SKM-1 (cell line): ENCODE measurements at regions not wholly inside any gene's neighbourhood (a gene's known extent, or its start where the extent isn't known, plus 50 kb on each side); places are given as distances from the start of the nearest gene placed in this dataset.
"Not testable (repeated sequence)": the region's sequence is repeated elsewhere in the genome, so short reads cannot be mapped to it uniquely, and the experiment has no call there.

ENCODE experiments used
- DNase-seq: peaks from one replicate; lab custom pipeline; 2025; ENCODE audit not compliant: unreplicated experiment; lab: John Stamatoyannopoulos, UW

- no peak for DNase-seq
Measured at GRCh38 chr16:22624800-22625533, 114.3 kb downstream of the NPIPB5 start.

DNA sequence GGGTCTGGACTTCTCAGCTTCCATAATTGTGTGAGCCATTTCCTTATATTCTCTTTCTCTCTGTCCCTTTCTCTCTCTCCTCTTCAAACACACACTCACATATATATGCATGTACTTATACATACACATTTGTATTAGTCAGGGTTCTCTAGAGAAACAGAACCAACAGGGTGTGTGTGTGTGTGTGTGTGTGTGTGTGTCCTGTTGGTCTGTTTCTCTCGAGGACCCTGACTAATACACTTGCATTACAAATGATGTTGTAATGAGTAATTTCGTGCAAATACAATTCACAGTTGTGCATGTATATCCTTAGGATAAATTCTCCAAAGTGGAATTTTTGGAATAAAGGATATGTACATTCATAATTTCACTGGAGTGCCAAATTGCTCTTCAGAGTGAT is 115.3 kb downstream of the NPIPB5 start:
- DNase-seq, result no peak

DNA sequence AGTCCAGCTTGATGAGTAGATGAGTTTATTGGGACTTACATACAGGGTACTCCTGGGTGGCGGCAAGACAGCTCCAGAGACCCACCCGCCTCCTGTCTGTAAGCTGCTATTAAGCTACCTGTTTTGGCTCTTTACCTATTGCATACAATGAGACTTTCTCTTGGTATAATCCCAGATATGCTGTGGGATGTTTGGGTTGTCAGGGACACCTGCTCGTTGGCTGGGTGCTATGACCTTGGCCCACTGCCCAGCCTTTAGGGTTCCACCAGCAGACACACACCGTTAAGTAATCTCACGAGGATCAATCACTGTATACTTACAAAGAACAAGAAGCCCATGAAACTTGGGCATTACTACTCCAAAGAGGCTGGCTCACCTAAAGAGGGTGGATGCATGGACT is 116.4 kb downstream of the NPIPB5 start:
- no peak for DNase-seq

DNA sequence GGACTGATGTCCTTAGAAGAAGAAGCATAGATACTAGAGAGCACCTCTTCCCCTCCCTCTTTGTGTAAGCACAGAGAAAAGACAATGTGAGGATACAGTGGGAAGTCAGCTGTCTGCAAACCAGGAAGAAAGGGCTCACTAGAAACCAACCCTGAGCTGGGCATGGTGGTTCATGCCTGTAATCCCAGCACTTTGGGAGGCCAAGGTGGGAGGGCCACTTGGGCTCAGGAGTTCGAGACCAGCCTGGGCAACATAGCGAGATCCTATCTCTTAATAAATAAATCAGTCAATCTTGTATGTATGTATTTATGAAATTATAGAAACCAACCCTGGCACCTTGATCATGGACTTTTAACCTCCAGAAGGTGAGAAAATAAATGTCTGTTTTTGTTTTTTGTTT is 118.3 kb downstream of the NPIPB5 start:
- no peak for DNase-seq

- DNase-seq, result no peak
Measured at GRCh38 chr16:22630242-22630641, 119.6 kb downstream of the NPIPB5 start.

DNA sequence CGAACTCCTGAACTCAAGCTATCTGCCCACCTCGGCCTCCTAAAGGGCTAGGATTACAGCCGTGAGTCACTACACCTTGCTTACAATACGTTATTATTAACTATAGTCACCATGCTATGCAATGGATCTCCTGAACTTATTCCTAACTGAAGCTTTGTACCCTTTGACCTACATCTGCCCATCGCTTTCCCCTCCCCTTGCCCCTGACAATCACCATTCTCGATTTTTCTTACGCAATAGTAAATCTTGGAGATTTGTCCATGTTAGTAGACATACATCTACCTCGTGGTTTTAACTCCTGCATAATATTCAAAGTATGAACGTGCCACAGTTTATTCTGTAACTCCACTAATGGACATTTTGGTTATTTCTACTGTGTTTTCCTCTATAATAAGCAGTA is 120.6 kb downstream of the NPIPB5 start:
- DNase-seq, result no peak

DNA sequence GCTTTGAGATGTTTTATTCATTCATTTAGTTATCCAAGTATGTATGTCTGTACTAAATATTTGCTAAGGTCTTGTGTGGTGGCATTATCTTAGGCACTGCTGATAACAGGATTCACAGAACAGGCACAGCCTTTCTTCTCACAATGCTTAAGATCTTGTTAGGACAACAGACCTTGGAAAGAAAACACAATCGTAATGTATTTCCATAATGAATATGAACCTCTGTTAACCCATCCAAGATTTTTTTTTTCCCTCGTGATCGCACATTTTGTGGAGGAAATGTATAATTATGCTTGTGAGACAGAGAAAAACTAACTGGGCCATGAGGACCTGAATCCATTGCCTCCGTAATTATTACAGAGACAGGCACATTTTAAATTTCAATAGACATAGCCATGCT is 121.9 kb downstream of the NPIPB5 start:
- no peak for DNase-seq

DNA sequence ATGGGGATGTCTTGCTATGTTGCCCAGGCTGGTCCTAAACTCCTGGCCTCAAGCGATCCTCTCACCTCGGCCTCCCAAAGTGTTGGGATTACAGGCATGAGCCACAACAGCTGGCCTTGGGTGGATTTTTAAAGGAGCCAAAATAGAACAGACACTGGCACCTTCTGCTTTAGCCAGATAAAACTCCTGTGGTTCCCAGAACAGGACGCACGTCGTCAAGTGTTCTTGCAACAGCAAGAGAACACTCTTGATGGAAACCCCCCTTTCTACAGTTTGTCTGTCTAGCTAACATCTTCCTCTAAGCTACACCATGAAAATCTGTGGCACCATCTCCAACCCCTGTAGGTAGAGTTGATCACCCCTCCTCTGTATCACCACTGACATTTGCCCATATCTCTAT is 122.6 kb downstream of the NPIPB5 start:
- no peak for DNase-seq

GRCh38 chr16:22633799-22634198 is 123.1 kb downstream of the NPIPB5 start:
- no peak for DNase-seq

- no peak for DNase-seq
Measured at GRCh38 chr16:22634954-22635353, 124.3 kb downstream of the NPIPB5 start.

- DNase-seq, result no peak
Measured at GRCh38 chr16:22635357-22635761, 124.7 kb downstream of the NPIPB5 start.

GRCh38 chr16:22635801-22636200 is 125.1 kb downstream of the NPIPB5 start:
- no peak for DNase-seq

DNA sequence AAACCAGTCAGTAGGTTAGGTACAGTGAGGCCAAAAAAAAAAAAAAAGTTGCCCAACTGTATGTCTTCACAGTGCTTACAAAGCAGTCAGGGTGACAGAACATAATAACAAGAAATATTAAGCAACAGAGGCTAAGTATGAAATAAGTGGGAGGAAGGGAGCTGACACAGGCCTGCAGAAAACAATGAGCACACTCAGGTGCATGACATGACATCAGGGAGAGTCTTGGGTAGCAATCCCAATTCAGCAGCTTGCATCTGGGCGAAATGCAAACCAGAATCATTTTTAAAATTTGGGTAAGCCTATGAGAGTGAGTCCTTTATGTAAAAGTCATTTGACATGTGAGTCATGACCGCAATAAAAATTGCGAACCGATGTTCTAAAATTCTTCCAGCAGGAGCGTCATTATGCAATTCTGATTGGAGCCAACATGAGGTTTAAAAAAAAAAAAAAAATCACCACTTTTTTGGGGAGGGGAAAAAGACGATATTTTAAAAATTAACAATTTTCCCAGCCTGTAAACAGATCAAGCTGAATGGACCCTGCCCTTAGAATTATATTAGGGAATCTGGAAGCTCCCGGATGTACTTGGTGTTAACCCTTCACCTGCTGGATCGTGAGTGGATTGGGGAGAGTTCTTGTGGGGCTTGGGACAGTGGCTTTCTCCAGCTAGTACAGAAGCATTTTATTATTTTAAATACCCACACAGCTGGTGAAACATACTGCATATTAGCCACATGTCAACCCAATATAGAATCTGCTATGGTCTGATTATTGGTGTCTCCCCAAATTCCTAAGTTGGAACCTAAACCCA is 127.9 kb downstream of the NPIPB5 start:
- DNase-seq, result no peak

GRCh38 chr16:22641131-22641628 is 130.5 kb downstream of the NPIPB5 start:
- no peak for DNase-seq

- DNase-seq, result no peak
Measured at GRCh38 chr16:22642416-22643088, 131.9 kb downstream of the NPIPB5 start.

- DNase-seq, result not testable (repeated sequence)
Measured at GRCh38 chr16:22643203-22643602, 132.5 kb downstream of the NPIPB5 start.

GRCh38 chr16:22643886-22644285 is 133.2 kb downstream of the NPIPB5 start:
- no peak for DNase-seq

DNA sequence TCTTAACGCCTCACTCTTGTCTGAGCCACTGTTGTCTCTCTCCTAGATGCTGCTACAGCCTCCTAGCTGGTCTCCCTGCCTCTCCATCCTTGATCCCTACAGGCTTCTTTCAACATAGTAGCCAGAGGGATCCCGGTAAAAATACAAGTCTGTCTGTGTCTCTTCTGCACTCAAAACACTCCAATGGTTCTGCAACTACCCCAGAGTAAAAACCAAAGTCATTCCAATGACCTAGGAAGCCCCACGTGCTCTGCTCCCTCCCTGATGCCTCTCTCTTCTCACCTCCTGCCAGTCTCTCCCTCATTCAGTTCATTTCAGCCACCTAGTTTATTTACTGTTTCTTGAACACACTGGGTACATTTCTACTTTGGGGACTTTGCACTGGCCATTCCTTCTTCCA is 135.2 kb downstream of the NPIPB5 start:
- no peak for DNase-seq

- no peak for DNase-seq
Measured at GRCh38 chr16:22646948-22647556, 136.4 kb downstream of the NPIPB5 start.

DNA sequence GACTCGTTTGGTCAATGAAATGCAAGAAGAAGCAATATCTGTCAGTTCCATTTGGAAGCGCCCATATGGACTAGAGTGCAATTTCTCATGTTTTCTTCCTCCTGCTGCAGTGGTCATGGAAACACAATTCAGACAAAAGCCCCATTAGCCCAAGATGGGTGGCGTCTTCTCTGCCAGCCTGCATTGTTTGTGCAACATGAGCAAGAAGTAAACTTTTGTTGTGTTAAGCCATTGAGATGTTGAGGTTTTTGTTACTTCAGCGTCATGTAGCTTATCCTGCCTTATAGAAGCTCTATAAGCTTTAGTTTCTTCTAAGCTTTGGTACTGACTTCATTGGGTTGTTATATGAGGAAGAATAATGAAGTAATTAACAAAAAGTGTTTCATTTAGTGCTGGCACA is 137.4 kb downstream of the NPIPB5 start:
- no peak for DNase-seq

DNA sequence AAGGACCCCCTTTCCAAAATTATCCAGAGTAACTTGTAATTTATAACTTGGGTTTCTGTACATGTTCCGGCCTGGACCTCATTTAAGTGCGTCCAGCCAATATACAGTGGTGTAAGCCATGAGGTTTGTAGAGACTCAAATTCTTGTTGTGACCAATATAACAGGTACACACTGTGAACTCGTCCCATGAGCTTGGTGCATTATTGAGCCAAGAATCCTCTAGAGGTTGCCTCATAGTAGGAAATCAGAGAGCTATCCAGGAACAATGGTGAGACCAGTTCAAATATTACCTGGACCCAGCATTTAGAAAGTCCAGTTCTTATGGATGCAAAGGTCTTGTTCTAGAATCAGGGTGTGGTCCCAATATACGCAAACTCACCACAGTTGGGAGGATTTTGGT is 138.2 kb downstream of the NPIPB5 start:
- no peak for DNase-seq
